Testis (tissue), 2 donors: ENCODE measurements at regions not wholly inside any gene's neighbourhood (a gene's known extent, or its start where the extent isn't known, plus 50 kb on each side); places are given as distances from the start of the nearest gene placed in this dataset.

ENCODE experiments used
- CTCF ChIP-seq, 3 experiments: fragments of 450-650 bp in 2 of 3; fragments of 200-600 bp in 1 of 3; sonication (generic) in 1 of 3; IDR thresholded peaks; one replicate each; pipeline ENCODE4 v1.5.1; 2016 to 2019; ENCODE audit warnings: antibody characterized with exemption in 3 of 3, mild to moderate bottlenecking in 2 of 3, moderate library complexity in 1 of 3
- POLR2A ChIP-seq: fragments of 450-650 bp; IDR thresholded peaks from one replicate; pipeline ENCODE4 v1.6.1; 2017; ENCODE audit warnings: antibody characterized with exemption, mild to moderate bottlenecking, moderate library complexity

- no peak for TF ChIP-seq CTCF (IDR thresholded peaks at IDR 0.05)
- no peak for TF ChIP-seq POLR2A
These were observed 245.5 kb downstream of the MRPL39 start for GRCh38 chr21:25361765-25362164.
